DMS53 treated with DMSO at 0.1 percent for 48 hours (cell line): ENCODE measurements at regions not wholly inside any gene's neighbourhood (a gene's known extent, or its start where the extent isn't known, plus 50 kb on each side); places are given as distances from the start of the nearest gene placed in this dataset.

Experiments used
- DNase-seq: peaks from one replicate; lab custom pipeline; 2025; ENCODE audit not compliant: unreplicated experiment; lab: John Stamatoyannopoulos, UW

DNA sequence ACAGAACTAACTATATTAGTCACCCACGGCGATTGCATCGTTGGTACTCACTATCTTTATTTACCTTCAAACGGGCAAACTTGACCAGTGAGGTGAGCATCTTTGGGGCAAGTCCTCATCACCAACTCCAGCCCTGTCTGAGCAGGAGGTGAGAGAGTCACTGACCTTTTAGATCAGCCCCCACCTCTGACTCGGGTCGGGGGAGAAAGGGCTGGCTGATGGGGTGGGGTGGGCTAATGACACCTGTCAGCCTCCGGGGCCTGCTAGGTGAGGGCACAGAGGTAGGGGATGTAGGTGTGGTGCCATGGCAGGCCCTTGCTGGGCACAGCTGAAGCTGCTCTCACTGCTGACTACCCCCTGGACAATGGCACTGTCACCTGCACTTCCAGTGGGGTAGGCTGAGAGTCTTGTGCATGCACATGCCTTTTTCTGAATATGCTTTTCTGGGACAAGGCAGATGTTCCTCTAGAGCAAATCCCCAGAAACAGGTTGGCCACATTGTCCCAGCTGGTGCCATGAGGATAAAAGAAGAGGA is 359.5 kb upstream of the MKI67 start:
- DNase-seq, result no peak

- no peak for DNase-seq
These were observed 361.3 kb upstream of the MKI67 start for GRCh38 chr10:128487517-128487916.

DNA sequence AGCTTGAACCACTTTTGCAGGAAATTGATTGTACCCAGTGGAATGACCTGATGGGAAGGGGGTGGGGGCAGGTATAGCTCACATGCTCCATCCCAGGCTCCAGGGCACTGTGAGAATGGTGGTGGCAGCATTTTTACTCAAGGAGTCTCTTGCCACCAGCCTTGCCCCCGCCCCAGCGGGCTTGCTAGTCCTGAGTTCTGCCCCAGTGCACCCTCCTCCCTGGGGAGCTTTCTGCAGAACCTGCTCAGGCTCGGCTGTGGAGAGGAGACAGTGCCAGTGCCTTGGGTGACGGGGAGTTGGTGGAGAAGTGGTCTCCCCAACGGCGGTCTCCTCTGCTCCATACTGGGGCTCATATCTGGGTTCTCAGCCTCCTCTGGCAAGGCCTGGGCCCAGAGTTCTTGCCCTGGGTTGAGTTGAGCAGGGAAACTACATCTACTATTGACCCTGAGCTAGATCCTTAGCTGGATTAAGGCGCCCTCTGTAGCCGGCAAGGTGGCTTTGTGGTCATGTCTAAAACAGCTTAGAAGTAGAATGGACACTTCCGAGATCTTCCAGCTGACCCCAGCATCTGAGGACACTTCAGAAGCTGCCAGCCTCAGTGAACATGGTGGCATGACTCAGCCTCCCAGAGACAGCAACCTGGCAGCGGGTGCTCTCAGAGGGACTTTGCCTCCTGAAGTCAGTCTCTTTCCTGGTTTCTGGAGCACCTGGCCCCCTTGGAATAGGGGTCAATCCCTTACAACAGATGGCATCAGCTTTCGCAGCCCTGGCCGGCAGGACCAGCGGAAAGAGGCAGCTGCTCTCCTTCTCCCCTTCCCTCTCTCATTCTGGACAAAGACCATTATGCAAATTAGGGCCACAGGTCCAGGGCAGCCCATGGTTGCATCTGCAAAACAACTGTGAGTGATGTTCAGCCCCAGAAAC is 363.4 kb upstream of the MKI67 start:
- no peak for DNase-seq

DNA sequence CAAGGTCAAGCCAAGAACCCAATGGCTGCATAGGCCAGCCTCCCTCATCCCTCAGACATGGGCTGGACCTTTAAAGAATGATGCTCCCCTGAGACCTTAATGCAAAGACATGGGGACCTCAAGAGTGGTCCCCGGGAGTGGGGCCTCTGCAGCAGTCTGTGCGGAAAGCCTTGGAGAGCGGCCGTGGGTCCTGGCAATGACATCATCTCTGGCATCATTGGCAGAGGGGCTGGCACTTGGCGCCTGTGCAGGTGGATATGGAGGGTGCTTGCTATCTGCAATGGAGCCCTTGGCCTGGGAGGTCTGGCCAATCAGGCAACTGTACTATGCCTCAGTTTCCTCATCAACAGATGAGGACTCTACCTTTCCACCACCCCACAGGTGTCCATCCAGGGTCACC is 365.5 kb upstream of the MKI67 start:
- DNase-seq, result no peak

DNA sequence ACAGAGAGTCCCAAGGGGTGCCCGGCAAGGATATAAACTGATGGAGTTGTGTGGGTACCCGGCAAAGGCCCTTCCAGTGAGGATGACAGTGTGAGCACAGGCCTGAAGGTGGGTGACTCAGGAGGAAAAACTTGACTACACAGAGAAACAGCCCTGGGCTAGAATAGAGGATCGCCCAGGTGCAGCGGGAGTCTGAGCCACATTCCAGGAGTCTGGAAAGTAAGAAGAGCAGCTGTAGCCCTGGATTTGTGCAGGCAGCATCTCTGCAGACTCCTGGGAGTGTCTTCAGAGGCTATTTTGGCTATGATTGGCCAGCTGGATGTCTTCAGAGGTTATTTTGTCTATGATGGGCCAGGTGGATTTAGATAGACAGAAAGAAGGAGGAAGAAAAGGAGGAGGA is 367.6 kb upstream of the MKI67 start:
- DNase-seq, result no peak

GRCh38 chr10:128494665-128495064 is 368.4 kb upstream of the MKI67 start:
- no peak for DNase-seq

DNA sequence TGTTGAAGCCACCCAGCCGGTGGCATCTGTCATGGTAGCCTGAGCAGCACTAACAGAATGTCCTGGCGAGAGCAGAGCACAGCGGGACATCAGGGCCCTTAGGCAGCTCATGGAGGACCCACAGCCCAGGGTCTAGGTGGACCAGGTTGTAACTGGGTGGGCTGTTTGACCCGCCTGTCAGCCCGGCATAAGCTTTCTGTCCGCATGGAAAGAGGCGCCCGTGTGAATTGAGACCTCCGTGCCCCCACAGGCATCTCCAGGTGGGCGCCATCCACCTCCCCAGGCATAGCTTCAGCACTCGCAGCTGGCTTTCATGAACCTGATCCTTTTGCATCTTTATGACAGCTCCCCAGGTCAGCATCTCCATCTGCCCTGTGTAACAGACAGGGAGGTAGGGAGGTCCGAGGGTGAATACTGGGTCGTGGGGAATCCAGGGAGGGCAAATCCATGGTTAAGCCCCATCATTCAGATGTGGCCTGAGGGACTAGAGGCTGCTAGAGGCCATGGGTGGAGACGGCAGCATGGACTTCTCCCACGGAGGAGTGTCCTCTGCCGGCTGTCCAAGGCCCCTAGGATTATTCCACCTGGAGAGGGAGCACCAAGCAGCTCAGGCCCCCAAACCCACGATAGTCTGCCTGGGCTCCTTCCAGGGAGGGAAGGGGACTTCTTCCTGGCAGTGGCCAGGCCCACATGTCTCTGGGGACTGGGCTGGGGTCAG is 371.6 kb upstream of the MKI67 start:
- no peak for DNase-seq

DNA sequence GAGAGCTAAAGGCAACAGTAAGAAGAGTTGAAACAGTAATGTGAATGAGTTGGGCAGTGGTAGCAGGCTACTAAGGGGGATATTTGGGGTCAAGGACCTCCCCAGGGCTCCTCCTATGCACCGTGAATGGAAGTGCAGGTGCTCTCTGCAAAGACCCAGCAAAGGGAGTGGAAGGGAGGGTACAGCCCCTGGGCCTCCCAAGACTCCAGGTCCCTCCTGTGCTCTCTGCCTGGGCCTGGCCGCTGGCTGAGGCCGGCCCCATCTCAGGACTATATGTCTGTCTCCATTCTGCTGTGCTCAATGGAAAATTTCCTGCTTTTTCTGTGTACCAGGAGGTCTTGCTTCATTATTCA is 372.1 kb upstream of the MKI67 start:
- DNase-seq, result no peak

GRCh38 chr10:128498746-128499145 is 372.5 kb upstream of the MKI67 start:
- DNase-seq, result no peak

GRCh38 chr10:128499486-128499885 is 373.3 kb upstream of the MKI67 start:
- no peak for DNase-seq

- DNase-seq, result no peak
These were observed 373.7 kb upstream of the MKI67 start for GRCh38 chr10:128499956-128500355.

GRCh38 chr10:128500642-128501041 is 374.4 kb upstream of the MKI67 start:
- DNase-seq, result no peak

- no peak for DNase-seq
These were observed 379.1 kb upstream of the MKI67 start for GRCh38 chr10:128505346-128505745.

DNA sequence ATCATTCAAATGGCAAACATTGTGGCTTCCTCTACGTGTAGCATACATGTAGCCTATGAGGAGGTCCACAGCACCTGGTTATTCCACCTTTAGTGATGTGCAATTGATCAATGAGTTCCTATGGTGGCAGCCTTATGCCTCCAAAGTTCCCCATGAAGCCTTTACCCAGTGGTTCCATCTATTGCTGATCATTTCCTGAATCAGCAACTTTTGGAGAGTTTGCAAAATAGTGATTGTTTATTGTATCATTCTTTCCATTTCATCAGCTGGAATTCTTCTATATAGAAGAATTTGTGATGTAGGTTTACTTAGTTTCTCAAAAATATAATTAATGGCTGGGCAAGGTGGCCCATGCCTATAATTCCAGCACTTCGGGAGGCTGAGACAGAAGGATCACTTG is 380.2 kb upstream of the MKI67 start:
- DNase-seq, result no peak

DNA sequence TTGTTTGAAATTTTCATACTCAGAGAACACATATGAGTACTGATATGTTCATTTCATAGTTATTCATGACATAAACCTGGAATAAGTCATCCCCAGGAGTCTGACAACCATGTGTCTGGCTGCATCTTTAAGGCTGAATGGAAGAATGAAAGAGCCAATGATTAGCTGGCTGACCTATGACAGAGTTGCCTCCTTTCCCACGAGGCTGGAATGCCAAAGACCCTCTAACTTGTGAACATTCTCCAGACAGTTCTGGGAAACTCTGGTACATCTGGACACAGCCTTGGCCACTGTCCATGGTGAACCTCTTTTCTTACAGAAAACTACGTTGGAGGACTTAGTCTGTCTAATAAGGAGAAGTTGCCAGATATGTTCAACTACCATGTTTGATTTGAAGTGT is 380.8 kb upstream of the MKI67 start:
- no peak for DNase-seq

DNA sequence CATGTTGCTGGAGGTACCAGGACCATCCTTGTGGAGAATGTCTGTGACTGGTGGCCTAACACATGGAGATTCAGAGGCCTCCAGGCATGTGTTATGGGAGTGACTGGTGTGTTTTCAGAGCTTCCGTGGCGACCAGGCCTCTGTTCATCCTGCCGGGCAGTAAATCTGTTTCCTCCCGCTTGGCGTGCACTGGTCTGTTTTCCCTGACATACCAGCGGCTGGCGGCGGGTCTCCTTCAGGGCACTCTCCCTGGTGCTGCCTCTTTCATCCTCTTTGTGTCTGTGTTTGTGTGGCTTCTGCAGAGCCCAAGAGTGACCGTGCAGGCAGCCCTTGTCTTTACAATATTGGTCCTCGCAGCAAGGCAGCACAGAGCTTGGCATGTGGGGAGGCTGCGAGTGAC is 385.1 kb upstream of the MKI67 start:
- DNase-seq, result no peak

DNA sequence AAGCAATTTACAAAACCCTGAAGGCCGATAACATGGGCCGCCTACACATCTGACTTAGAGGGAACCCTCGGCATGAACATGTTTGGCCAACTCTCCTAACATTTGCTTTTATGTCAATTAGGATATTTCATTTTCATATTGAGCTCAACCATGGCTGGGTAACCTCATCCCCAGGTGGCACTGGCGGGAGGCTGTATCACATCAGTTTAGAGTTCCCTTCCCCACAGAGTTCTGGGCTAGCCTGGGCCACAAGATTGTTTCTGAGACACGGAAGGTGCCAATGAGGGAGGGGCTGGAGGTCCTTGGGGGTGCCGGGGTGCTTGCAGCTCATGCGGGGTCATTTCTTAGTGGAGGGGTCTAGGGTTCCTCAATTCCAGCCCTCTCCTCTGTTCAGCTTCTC is 386.5 kb upstream of the MKI67 start:
- no peak for DNase-seq

GRCh38 chr10:128514536-128514935 is 388.3 kb upstream of the MKI67 start:
- no peak for DNase-seq

DNA sequence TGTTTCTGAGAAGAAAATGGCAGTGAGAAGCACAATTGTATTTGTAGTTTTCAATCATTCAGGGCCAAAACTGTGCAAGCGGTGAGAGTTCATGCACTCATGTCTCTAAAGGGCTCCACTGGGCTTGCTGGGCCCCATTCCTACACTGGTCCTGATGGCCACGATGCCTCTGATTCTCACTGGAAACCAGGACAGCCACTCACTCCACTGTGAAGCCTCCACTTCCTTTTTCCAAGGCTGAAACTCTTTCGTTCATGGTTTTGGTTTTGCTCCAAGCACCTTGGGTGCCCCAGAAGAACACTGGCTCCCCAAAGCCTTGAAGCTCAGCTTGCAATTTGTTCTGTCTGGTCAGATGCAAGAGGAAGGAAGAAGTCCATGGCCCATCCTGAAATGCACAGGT is 390.0 kb upstream of the MKI67 start:
- DNase-seq, result no peak

DNA sequence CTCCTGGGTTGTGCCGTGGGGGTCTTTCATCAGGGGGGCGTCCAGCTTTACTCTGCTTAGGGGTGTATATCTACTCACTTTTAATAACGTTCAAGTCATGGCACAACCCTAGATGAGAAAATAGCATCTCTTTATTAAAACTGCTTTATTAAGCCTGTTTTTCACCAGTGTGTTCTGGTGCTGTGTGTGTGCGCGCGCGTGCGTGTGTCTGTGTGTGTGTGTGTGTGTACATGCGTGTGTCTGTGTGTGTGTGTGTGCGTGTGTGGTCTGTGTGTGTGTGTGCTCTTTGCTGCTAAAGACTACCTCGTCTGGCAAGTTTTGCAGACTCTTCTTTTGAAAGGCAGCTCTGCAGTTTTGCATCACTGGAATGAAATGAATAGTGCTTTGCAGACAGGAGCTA is 390.9 kb upstream of the MKI67 start:
- no peak for DNase-seq

DNA sequence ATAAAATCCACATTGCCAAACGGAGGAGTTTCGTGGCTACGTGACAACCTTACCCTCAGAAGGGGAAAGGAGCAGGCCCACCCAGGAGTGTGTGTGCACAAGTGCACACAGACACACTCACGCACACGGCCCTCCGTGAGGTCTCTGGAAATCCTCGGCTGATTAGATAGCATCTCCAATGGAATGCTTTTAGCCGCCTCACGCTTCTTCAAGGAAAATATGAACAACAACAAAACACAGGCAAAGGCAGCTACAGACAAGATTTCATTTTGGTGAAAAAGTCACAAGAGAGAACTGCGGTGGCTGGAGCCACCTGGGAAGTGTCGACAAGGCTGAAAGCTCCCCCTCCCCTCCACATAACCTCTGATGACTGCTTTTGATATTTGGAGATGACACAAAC is 391.8 kb upstream of the MKI67 start:
- DNase-seq, result no peak

- no peak for DNase-seq
These were observed 393.4 kb upstream of the MKI67 start for GRCh38 chr10:128519581-128519980.
